GM21515 (cell line): ENCODE measurements at regions not wholly inside any gene's neighbourhood (a gene's known extent, or its start where the extent isn't known, plus 50 kb on each side); places are given as distances from the start of the nearest gene placed in this dataset.

Experiments used
- ATAC-seq: cut with Tn5 transposase; IDR thresholded peaks from one replicate; pipeline ENCODE4 v1.9.1; 2021; ENCODE audit not compliant: unreplicated experiment

GRCh38 chr5:148912714-148913398, 86.4 kb downstream of the ADRB2 start:
- no peak for ATAC-seq

GRCh38 chr5:148913493-148913892, 87.1 kb downstream of the ADRB2 start:
- no peak for ATAC-seq

- no peak for ATAC-seq
Observed at GRCh38 chr5:148913985-148914431, 87.6 kb downstream of the ADRB2 start.

GRCh38 chr5:148915224-148915817, 88.9 kb downstream of the ADRB2 start:
- ATAC-seq = no peak

GRCh38 chr5:148920646-148921288, 94.4 kb downstream of the ADRB2 start:
- no peak for ATAC-seq

DNA sequence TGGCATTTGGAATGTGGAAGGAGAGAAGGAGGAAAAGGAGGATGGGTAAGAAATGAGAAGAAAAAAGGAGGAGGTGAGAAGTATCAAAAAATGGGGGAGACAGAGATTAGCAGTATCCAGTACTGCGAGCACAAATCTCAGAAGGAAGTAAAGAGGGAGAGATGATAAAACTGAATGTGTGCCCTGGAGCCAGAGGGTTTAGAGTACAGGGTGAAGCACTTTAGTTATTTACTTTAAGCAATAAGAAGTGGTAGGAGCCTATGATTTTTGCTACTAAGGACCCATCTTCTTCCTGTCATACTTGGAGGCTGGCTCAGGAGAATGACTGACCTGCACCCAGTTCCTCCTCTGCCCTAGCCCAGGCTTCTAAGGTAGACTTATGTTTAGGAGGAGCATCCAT, 94.9 kb downstream of the ADRB2 start:
- ATAC-seq = no peak

DNA sequence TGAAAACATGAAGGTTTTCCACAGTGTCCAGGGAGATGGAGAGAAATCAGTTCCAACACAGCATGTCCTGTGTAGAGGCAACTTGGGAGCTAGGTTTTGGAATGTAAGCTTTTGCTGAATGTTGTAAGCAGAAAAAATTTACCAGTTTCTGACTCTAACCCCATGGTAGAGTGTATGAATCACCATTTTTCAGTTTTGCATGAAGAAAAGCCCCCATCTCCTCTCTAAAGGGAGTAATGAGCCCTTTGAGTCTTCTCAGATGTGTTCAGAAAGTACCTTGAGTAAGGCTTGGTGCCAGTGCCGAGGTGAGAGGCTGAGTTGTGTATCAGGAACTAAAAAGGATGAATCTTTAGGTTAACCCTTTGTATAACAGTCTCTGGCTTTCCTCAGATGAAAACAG, 96.2 kb downstream of the ADRB2 start:
- peak; percentile 59 for ATAC-seq

DNA sequence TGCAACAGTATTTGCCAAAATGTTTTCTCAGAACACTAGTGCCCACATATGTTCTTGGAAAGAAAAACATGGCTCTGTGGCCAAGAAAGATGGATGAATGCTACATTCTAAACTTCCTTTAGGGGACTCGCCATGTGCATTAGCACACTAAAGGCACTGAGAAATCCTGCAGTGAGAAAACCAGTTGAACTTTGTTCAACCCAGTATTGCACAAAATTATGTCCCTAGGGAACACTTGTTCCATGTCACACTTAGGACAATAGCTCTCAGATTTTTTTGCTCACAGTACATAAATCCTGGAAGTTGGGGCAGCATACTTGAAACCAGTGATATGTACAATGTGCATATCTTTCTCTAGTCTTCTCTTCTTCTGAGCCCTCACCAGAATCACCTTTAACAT, 96.6 kb downstream of the ADRB2 start:
- ATAC-seq = no peak

- no peak for ATAC-seq
Observed at GRCh38 chr5:148924817-148925216, 98.4 kb downstream of the ADRB2 start.

- ATAC-seq = no peak
Observed at GRCh38 chr5:148926207-148926606, 99.8 kb downstream of the ADRB2 start.

GRCh38 chr5:148927307-148927946, 101.0 kb downstream of the ADRB2 start:
- ATAC-seq = no peak

DNA sequence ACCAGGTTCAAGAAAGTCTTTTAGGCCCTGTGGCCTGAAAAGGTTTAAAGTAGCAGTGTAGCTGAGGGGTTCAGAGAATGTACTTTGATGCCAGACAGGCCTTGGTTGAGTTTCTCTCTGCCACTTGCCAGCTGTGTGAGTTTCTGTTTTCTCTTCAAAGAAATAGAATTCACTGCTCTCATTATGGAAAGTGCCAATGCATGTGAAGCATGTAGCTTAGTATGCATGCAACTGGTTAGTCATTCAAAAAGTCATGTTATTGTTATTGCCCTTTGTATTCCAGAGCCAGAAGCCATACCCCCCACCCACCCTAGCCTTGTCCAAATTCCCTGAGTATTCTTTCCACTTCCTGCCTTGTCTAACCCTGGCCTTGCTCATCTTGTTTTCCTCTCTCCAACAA, 101.7 kb downstream of the ADRB2 start:
- no peak for ATAC-seq

GRCh38 chr5:148931453-148932057, 105.1 kb downstream of the ADRB2 start:
- ATAC-seq = no peak

DNA sequence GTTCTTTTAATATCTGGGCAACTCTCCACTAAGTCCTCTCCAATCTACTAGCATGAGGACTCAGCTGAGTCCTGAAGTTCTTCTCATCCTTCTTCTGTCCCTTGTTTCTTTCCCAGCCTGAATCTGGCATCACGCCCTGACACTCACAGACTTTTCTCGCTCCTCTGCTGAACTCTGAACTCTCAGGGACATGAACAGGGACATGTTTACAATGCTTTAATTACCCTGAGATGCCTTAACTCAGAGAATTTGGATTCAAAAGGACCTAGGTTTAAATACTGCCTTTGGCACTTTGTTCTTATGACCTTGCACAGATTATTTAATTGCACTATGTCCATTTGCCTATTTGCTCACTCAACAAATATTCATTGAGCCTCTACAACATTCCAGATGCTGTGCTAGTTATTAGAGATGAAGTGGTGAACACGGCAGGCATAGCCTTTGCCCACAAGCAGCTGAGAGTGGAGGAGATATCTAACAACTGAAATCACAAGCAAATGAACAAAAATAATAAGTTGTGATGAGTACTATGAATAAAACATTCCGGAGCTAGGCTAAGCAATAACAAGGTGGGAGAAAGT, 106.0 kb downstream of the ADRB2 start:
- ATAC-seq = no peak

GRCh38 chr5:148933903-148934432, 107.6 kb downstream of the ADRB2 start:
- ATAC-seq = no peak

- no peak for ATAC-seq
Observed at GRCh38 chr5:148934895-148935400, 108.5 kb downstream of the ADRB2 start.

- no peak for ATAC-seq
Observed at GRCh38 chr5:148937239-148937638, 110.8 kb downstream of the ADRB2 start.

- no peak for ATAC-seq
Observed at GRCh38 chr5:148937830-148938521, 111.6 kb downstream of the ADRB2 start.

DNA sequence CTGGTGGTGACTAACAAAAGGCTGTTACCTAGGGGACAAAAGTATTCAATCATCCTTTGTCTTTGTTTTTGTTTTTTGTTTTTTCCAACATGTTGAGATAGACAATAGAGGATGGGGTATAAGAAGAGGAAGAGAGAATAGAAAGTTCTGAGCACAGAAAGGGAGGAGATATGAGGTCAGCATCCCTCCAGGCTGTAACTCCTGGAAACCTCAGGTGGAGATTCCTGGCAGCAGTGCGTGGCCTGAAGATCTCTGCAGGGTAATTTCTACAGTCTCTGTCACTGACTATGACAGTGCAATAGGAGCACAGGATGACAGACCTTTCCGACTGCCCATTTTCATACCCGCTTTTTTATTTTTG, 112.1 kb downstream of the ADRB2 start:
- ATAC-seq = no peak

- no peak for ATAC-seq
Observed at GRCh38 chr5:148939676-148940075, 113.3 kb downstream of the ADRB2 start.
